RWPE2 (cell line): ENCODE measurements at regions not wholly inside any gene's neighbourhood (a gene's known extent, or its start where the extent isn't known, plus 50 kb on each side); places are given as distances from the start of the nearest gene placed in this dataset.

ENCODE experiments used
- ATAC-seq: fragments of 200-7000 bp; cut with Tn5 transposase; 3 replicates; pipeline ENCODE4 v1.9.1; 2021; ENCODE audit warnings: low read depth
- DNase-seq: peaks from one replicate; pipeline ENCODE4 v3.0.0-alpha.2; 2020; ENCODE audit warnings: low spot score
- H3K27ac ChIP-seq: fragments of 450-650 bp; 2 replicates; pipeline ENCODE4 v1.5.1; 2017; ENCODE audit warnings: mild to moderate bottlenecking; ENCODE audit not compliant: poor library complexity, severe bottlenecking
- H3K27me3 ChIP-seq: fragments of 250-450 bp; sonication (Bioruptor Pico); 2 replicates; pipeline ENCODE4 v1.5.1; 2021; ENCODE audit warnings: mild to moderate bottlenecking, moderate library complexity; ENCODE audit not compliant: insufficient read depth, poor library complexity, severe bottlenecking
- H3K36me3 ChIP-seq: fragments of 250-450 bp; sonication (Bioruptor Pico); 2 replicates; pipeline ENCODE4 v1.5.1; 2020; ENCODE audit warnings: low read depth, mild to moderate bottlenecking, moderate library complexity
- H3K4me1 ChIP-seq: fragments of 250-450 bp; sonication (Bioruptor Pico); 2 replicates; pipeline ENCODE4 v1.5.1; 2021; ENCODE audit warnings: mild to moderate bottlenecking, moderate library complexity; ENCODE audit not compliant: insufficient read depth, poor library complexity, severe bottlenecking
- H3K4me3 ChIP-seq: fragments of 250-450 bp; sonication (Bioruptor Pico); 2 replicates; pipeline ENCODE4 v1.5.1; 2021; ENCODE audit warnings: mild to moderate bottlenecking, moderate library complexity; ENCODE audit not compliant: severe bottlenecking
- H3K9me3 ChIP-seq: fragments of 250-450 bp; sonication (Bioruptor Pico); 2 replicates; pipeline ENCODE4 v1.5.1; 2021; ENCODE audit warnings: mild to moderate bottlenecking, moderate library complexity; ENCODE audit not compliant: severe bottlenecking
- CTCF ChIP-seq: fragments of 450-650 bp; IDR thresholded peaks from one replicate; pipeline ENCODE4 v1.5.1; 2017; ENCODE audit warnings: mild to moderate bottlenecking, moderate library complexity; ENCODE audit not compliant: poor library complexity, severe bottlenecking

DNA sequence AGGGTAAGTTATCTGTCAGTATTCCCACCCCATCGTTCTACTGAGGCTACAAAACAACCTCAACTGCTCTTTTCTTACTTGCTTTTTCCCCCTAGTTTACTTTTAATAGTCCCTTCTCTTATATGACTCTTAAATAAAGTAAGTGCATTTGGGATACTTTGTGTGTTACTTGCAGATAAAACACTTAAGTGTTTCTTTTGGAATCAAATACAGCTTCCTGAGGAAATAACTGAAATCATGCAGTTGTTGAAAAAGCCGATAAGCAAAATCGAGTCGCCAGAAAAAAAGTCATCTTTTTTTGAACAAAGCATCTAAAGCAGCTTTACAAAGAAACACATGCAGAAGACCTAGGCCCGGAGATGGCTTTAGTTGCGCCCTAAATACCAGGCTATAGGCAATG lies 53.5 kb upstream of the EPB41L4A start:
- no peak for TF ChIP-seq CTCF
- DNase-seq, result no peak
- Histone ChIP-seq H3K9me3 (no peaks in the 10 kb centered on the region), H3K4me1 (peaks cover 6% of the 10 kb centered on the region), H3K27me3 (no peaks in the 10 kb centered on the region), H3K27ac (no peak overlapping the region), H3K4me3 (no peak overlapping the region), H3K36me3 (no peaks in the 10 kb centered on the region)
- no peak for ATAC-seq

DNA sequence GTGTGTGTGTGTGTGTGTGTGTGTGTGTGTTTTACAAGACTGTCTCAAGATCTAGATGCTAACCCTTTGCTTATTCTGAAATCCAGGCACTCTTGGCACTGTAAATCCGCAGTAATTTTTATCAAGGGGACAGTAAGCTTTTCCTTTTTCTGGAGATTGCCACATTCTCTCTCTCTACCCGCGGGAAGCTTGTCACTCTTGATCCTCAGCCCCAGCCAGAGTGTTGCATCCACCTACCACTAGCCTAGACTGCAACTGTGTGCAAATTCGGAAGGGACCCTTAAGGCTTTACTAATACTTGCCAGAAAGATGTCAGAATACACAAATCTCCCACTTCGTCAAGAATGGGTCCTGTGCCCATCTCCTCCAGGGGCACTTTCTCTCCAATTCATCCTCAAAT lies 54.9 kb upstream of the EPB41L4A start:
- Histone ChIP-seq H3K4me1 (peaks cover 8% of the 10 kb centered on the region), H3K4me3 (no peak overlapping the region), H3K36me3 (no peaks in the 10 kb centered on the region), H3K27ac (no peak overlapping the region), H3K9me3 (no peaks in the 10 kb centered on the region), H3K27me3 (no peaks in the 10 kb centered on the region)
- no peak for DNase-seq
- no peak for ATAC-seq
- TF ChIP-seq CTCF, result no peak

DNA sequence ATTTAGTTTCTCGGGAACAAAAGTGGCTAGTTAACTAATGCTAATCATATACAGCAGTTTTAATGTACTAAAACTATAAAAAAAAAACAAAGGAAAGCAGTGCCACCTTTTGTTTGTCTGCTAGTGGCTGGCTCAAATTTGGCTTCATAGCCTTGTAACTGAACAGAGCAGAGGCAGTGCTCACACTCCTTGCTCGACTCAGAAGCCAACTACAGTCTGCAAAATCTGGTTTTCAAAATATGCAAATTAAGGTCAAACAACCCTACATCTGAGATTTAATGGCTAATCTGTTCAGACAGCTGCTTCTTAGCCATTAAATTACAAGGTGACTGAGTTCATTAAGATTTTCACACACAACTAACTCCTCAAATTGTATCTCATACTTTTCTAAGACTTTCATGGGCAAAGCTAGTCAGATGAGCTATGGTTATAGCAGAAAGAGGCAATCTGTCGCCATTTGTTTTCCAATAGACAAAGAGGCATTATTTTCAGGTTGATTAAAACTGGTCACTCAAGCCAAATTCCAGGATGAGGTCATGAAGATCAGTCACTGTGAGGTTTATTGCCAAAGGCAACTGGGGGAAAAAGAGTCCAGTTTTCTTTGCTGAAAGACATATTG lies 56.8 kb upstream of the EPB41L4A start:
- no peaks in the 10 kb centered on the region for H3K36me3 ChIP-seq
- H3K9me3 ChIP-seq, result no peaks in the 10 kb centered on the region
- H3K27ac ChIP-seq, result no peak overlapping the region
- H3K4me3 ChIP-seq, result no peak overlapping the region
- TF ChIP-seq CTCF, result no peak
- no peaks in the 10 kb centered on the region for H3K27me3 ChIP-seq
- H3K4me1 ChIP-seq, result peaks cover 17% of the 10 kb centered on the region
- no peak for ATAC-seq
- DNase-seq, result no peak

DNA sequence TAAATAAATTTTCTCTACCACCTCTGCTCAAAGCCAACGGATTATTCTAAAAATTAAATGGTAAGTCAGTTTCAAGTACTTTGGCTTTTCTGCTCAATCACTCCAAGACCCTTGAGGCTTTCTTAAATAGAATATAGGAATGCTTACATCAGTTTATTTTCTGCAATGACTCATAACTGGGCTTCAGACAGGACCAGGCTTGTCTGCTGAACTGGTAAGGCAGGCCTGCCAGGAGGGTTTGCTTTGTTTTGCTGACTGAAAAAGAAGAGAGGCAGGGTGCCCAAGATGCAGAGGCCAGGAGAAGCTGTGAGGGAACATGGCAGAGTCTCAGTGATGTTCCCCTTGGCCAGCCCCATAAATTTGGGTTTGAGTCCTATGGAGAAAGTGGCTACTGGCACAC lies 60.3 kb upstream of the EPB41L4A start:
- peaks cover 17% of the 10 kb centered on the region for H3K4me1 ChIP-seq
- no peaks in the 10 kb centered on the region for H3K27me3 ChIP-seq
- no peak for TF ChIP-seq CTCF
- H3K27ac ChIP-seq, result no peak overlapping the region
- no peaks in the 10 kb centered on the region for H3K36me3 ChIP-seq
- DNase-seq (peak; percentile 81), ATAC-seq (peak; percentile 96)
- no peak overlapping the region for H3K4me3 ChIP-seq
- H3K9me3 ChIP-seq, result no peaks in the 10 kb centered on the region

DNA sequence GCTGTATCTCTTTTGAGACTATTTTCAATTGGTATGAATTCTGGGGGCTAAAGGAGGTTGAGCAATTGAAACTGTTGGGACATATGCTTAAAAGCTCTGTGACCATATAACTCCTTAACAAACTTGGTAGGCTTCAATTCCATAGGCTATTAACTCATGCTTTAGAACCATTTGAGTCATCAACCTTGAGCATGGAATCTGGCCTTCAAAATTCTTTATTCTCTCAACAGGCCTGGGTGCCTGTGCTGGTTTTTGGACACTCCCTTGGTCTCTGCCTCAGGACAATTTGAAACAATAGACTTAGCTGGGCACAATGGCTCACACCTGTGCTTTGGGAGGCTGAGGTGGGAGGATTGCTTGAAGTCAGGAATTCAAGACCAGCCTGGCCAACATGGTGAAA lies 61.4 kb upstream of the EPB41L4A start:
- ATAC-seq, result no peak
- H3K4me3 ChIP-seq, result no peak overlapping the region
- H3K4me1 ChIP-seq, result peaks cover 17% of the 10 kb centered on the region
- TF ChIP-seq CTCF, result no peak
- no peak overlapping the region for H3K27ac ChIP-seq
- H3K36me3 ChIP-seq, result no peaks in the 10 kb centered on the region
- no peaks in the 10 kb centered on the region for H3K27me3 ChIP-seq
- DNase-seq, result no peak
- no peaks in the 10 kb centered on the region for H3K9me3 ChIP-seq
